Cardiac muscle cell (in vitro differentiated cells and primary cell): ENCODE measurements at regions not wholly inside any gene's neighbourhood (a gene's known extent, or its start where the extent isn't known, plus 50 kb on each side); places are given as distances from the start of the nearest gene placed in this dataset.
A peak's percentile ranks its signal among the peaks of the same experiment; 100 is the strongest.

ENCODE experiments used
- DNase-seq, 2 donors: peaks; one replicate each; pipeline versions ENCODE4 v3.0.0 to v3.0.0-alpha.2; 2010 to 2017; ENCODE audit warnings: low read depth in 1 of 2, low spot score in 1 of 2
- H3K27ac ChIP-seq: fragments of 200-600 bp; sonication (generic); 2 replicates; pipeline ENCODE4 v1.5.1; 2016
- H3K27me3 ChIP-seq: fragments of 200-600 bp; sonication (generic); 2 replicates; pipeline ENCODE4 v1.6.0; 2016; ENCODE audit warnings: control low read depth
- H3K36me3 ChIP-seq: fragments of 200-600 bp; sonication (generic); 2 replicates; pipeline ENCODE4 v1.5.1; 2016; ENCODE audit warnings: control low read depth
- H3K4me1 ChIP-seq: fragments of 200-600 bp; sonication (generic); 2 replicates; pipeline ENCODE4 v1.8.1; 2017; ENCODE audit warnings: low read depth, mild to moderate bottlenecking, mixed run types
- H3K4me3 ChIP-seq: fragments of 200-600 bp; sonication (generic); 2 replicates; pipeline ENCODE4 v1.5.1; 2016; ENCODE audit warnings: mild to moderate bottlenecking
- H3K9me3 ChIP-seq: fragments of 200-600 bp; sonication (generic); 2 replicates; pipeline ENCODE4 v1.5.1; 2017; ENCODE audit warnings: low read depth, mild to moderate bottlenecking, control low read depth
- TF ChIP-seq, protein P1 (sequence below): IDR thresholded peaks from 2 replicates; pipeline ENCODE4 v1.5.1; 2012; ENCODE audit warnings: low read depth, mild to moderate bottlenecking, low read length

DNA sequence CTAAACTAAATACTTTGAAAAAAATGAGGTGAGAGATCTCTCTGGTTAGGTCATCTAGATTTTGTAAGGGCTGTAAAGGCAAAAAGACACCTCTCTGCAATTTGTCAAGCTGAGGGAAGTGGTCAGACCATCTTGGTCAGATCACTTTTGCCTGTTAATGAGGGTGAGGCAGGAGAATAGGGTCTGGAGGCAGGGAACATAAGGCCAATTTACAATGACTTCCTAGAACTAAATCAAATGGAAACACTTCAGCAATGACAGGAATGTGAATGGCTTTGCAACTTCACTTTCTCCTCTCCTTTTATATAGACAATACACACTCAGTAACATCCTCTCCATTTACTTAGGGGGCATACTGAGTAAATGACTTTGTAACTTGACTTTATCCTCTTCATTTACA lies 1653.4 kb downstream of the SLITRK5 start:
- TF ChIP-seq, protein P1, sequence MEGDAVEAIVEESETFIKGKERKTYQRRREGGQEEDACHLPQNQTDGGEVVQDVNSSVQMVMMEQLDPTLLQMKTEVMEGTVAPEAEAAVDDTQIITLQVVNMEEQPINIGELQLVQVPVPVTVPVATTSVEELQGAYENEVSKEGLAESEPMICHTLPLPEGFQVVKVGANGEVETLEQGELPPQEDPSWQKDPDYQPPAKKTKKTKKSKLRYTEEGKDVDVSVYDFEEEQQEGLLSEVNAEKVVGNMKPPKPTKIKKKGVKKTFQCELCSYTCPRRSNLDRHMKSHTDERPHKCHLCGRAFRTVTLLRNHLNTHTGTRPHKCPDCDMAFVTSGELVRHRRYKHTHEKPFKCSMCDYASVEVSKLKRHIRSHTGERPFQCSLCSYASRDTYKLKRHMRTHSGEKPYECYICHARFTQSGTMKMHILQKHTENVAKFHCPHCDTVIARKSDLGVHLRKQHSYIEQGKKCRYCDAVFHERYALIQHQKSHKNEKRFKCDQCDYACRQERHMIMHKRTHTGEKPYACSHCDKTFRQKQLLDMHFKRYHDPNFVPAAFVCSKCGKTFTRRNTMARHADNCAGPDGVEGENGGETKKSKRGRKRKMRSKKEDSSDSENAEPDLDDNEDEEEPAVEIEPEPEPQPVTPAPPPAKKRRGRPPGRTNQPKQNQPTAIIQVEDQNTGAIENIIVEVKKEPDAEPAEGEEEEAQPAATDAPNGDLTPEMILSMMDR: no peak
- H3K27ac ChIP-seq: no peak overlapping the region
- no peak overlapping the region for H3K4me3 ChIP-seq

DNA sequence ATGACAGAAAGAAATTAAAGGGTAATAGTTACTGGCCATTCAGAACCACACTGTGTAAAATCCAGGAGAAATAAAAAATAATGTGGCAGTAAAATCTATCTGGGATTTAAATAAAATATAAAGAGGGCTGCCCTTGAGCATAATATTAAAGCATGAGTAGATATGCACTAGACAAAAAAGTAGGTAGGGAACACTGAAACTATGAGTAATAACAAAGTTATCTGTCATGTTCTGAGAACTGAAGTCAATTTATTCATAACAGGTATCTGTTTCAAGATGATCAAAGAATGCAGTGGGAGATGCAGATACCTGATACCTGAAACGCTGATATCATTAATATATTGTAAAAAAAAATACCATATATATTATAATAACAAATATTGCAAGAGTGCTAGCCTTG lies 1672.0 kb downstream of the SLITRK5 start:
- no peaks in the 10 kb centered on the region for H3K36me3 ChIP-seq
- no peak overlapping the region for H3K4me3 ChIP-seq
- no peaks in the 10 kb centered on the region for H3K27me3 ChIP-seq
- H3K4me1 ChIP-seq: no peaks in the 10 kb centered on the region
- DNase-seq: no peak
- no peaks in the 10 kb centered on the region for H3K9me3 ChIP-seq
- TF ChIP-seq, protein P1: no peak
- no peak overlapping the region for H3K27ac ChIP-seq

More for the DNA sequence above, 1653.4 kb downstream of the SLITRK5 start:
- Histone ChIP-seq H3K9me3 (no peaks in the 10 kb centered on the region), H3K4me1 (no peaks in the 10 kb centered on the region), H3K36me3 (no peaks in the 10 kb centered on the region), H3K27me3 (no peaks in the 10 kb centered on the region)
- DNase-seq: no peak

DNA sequence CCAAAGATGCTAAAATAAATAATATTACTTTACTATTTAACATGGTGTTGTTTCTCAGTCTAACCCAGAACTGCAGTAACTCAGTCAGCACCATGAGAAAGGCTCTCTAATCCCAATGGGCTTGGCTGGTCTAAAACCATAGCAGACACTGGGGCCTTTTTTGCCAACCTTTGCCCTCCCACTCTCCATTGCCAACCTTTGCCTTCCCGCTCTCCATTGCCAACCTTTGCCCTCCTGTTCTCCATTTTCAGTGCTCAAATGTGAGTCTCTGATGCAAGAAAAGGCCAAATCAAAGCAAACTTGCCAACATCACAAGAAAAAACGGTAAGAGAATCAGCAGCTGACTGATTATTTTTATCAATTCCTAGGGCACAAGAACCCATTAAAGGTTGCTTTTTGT lies 1681.2 kb downstream of the SLITRK5 start:
- Histone ChIP-seq H3K36me3 (no peaks in the 10 kb centered on the region), H3K4me1 (no peaks in the 10 kb centered on the region), H3K27ac (no peak overlapping the region), H3K27me3 (no peaks in the 10 kb centered on the region), H3K4me3 (no peak overlapping the region), H3K9me3 (no peaks in the 10 kb centered on the region)
- DNase-seq: no peak
- TF ChIP-seq, protein P1: no peak

DNA sequence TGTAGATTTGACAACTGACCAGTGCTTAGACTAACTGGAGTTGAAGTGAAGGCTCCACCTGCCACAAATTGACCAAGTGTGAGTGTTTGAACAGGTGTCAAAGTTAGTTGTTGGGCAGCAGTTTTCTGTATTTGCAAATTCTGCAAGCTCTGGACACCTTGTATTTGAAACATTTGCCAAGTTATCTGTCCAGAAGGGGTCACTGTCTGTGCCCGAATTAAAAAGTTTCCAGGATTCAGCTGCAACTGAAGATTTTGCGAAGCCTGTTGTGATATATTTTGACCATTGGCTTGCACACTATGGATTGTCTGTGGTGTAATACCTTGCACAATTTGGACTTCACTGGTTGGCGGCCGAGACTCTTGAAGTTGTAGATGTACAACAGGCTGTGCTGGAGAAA lies 1690.7 kb downstream of the SLITRK5 start:
- Histone ChIP-seq H3K27me3 (no peaks in the 10 kb centered on the region), H3K4me1 (no peaks in the 10 kb centered on the region), H3K36me3 (no peaks in the 10 kb centered on the region), H3K9me3 (no peaks in the 10 kb centered on the region), H3K27ac (no peak overlapping the region), H3K4me3 (no peak overlapping the region)
- DNase-seq: peak in 1 of 2 donors; percentile 45
- TF ChIP-seq, protein P1: peak; percentile 40

DNA sequence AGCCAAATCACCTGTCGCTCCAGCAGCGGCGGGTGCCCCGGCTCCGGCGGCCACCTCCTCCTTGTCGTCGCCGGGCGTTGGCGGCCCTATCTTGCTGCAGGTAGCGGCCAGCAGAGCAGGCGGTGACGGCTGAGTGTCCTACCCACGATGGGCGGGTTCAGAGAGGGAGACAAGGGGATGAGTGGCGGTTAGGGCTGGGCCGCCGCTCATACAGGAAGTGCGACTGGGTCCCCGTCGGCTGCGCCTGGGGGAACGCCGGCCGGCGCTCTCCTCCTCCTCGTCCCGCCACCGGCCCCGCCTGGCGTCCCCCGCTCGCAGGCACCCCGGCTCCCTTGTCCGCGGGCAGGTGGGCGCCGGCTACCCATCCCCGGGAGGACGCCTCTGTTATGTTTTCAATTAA lies 1692.0 kb downstream of the SLITRK5 start:
- H3K4me3 ChIP-seq: no peak overlapping the region
- TF ChIP-seq, protein P1: no peak
- H3K4me1 ChIP-seq: no peaks in the 10 kb centered on the region
- no peak overlapping the region for H3K27ac ChIP-seq
- no peak for DNase-seq
- H3K27me3 ChIP-seq: no peaks in the 10 kb centered on the region
- H3K9me3 ChIP-seq: no peaks in the 10 kb centered on the region
- H3K36me3 ChIP-seq: no peaks in the 10 kb centered on the region

DNA sequence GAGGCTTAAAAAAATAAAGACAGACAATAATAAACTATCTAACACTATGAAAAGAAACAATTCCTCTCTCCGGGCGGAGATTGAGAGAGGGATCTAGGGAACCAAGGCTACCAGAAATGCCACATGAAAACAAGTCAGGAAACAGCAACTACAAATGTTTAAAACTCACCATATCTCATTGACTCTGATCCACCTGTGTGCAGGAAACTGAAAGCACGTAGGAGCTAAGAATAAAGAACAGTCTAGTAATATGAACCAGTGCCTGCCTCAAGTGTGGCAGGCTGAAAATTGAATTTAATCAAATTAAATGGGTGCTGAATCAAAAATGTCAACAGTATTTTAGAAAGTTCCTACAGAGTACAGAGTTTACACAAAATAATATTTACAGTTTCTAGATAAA lies 1701.0 kb downstream of the SLITRK5 start:
- Histone ChIP-seq H3K27ac (no peak overlapping the region), H3K36me3 (no peaks in the 10 kb centered on the region), H3K27me3 (no peaks in the 10 kb centered on the region), H3K4me1 (no peaks in the 10 kb centered on the region), H3K4me3 (no peak overlapping the region), H3K9me3 (no peaks in the 10 kb centered on the region)
- TF ChIP-seq, protein P1: no peak
- DNase-seq: no peak
